Thyroid gland (tissue), 4 donors: ENCODE measurements at regions not wholly inside any gene's neighbourhood (a gene's known extent, or its start where the extent isn't known, plus 50 kb on each side); places are given as distances from the start of the nearest gene placed in this dataset.

Experiments
- POLR2A ChIP-seq, 2 donors: fragments of 450-650 bp; IDR thresholded peaks; one replicate each; pipeline ENCODE4 v1.6.1; 2017; ENCODE audit warnings: antibody characterized with exemption in 2 of 2, mild to moderate bottlenecking in 2 of 2, moderate library complexity in 1 of 2
- TF ChIP-seq, protein P1 (sequence below), 6 experiments: fragments of 200-600 bp in 3 of 6; fragments of 450-650 bp in 3 of 6; sonication (generic) in 3 of 6; IDR thresholded peaks; one replicate each; pipeline ENCODE4 v1.5.1; 2016 to 2019; ENCODE audit warnings: antibody characterized with exemption in 6 of 6, mild to moderate bottlenecking in 2 of 6, inconsistent platforms in 1 of 6, moderate library complexity in 1 of 6

DNA sequence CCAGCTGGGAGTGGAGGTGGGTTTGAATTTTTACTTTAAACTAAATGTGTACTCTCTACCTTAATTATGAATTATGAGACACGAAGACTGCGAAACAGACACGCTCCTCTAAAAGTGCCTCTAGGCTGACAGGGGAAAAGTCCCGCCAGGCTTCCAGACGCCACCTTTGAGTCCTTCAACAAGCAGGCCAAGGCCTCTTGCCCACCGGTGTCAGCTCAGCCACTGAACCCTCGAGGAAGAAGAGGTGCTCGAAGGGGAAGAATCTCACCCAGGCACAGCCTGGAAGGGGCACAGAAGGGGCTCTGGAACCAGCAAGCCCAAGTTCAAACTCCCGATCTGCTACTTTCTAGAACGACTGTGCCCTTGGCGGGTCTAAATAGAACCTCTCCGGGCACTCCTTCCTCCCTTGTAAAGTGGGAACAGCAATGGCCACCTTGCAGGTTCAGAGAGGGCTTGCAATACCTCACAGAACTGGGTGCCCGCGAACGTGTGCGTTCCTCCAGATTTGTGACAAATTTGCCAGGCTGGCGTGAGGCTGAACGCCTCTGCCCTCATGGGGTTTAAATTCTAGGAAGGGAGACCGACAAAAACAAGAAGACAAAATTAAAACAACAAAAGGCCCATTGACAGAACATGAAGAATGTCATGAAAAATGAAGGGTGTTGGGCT is 158.5 kb upstream of the GRK3 start:
- TF ChIP-seq, protein P1, sequence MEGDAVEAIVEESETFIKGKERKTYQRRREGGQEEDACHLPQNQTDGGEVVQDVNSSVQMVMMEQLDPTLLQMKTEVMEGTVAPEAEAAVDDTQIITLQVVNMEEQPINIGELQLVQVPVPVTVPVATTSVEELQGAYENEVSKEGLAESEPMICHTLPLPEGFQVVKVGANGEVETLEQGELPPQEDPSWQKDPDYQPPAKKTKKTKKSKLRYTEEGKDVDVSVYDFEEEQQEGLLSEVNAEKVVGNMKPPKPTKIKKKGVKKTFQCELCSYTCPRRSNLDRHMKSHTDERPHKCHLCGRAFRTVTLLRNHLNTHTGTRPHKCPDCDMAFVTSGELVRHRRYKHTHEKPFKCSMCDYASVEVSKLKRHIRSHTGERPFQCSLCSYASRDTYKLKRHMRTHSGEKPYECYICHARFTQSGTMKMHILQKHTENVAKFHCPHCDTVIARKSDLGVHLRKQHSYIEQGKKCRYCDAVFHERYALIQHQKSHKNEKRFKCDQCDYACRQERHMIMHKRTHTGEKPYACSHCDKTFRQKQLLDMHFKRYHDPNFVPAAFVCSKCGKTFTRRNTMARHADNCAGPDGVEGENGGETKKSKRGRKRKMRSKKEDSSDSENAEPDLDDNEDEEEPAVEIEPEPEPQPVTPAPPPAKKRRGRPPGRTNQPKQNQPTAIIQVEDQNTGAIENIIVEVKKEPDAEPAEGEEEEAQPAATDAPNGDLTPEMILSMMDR (IDR thresholded peaks at IDR 0.05) = no peak
- TF ChIP-seq POLR2A (IDR thresholded peaks at IDR 0.05) = no peak
